GM18520 (cell line): ENCODE measurements at regions not wholly inside any gene's neighbourhood (a gene's known extent, or its start where the extent isn't known, plus 50 kb on each side); places are given as distances from the start of the nearest gene placed in this dataset.

Experiments used
- ATAC-seq: cut with Tn5 transposase; IDR thresholded peaks from one replicate; pipeline ENCODE4 v1.9.1; 2021; ENCODE audit not compliant: unreplicated experiment

GRCh38 chr2:16335947-16336346 lies 329.7 kb downstream of the CYRIA start:
- ATAC-seq: no peak

DNA sequence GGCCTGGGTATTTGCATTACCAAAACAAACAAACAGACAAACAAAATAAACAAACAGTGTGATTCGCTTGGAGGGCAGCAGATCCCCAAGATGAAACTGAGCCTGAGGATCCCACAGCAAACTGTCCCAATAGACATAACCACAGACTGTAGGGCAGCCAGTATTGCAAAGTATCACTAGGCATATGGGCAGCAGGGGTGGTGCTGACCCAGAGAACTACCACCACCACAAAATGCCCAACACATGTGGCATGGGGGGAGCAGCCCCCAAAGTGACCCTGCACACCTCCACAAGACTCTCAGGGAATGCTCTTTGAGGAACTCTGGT lies 330.1 kb downstream of the CYRIA start:
- ATAC-seq: no peak

DNA sequence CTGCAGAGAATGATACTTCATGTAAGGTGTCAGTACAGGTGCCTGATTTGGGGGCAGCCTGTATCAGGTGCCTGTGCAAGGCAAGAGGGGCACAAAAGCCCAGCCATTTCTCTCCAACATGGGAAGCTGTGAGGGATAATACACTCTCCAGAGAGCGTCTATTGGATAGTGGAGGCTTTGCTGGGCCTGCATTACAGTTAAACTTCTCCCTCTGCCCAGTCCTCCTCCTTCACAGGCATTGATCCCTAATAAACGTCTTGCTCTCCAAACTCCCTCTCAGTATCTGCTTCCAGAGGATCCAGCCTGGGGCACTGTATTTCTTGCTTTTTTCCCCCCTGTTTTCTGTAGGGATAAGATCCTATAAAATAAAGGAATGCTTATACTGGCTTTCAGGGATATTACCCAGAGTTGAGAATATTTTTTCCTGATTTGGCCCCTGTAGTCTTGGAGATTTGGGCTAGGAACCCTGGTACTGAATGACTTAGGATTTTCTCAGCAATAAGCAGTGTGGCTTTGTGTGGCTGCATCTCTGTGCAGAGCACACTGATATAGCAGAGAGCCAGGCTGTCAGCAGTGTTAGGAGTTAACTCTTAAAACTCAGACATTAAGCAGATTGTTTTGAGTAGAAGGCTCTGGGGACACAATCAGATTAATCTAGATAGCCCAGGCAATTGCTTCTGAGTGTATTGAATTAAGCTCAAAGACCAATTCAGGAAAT lies 330.6 kb downstream of the CYRIA start:
- no peak for ATAC-seq

GRCh38 chr2:16334366-16334765 lies 331.3 kb downstream of the CYRIA start:
- ATAC-seq: no peak

GRCh38 chr2:16333681-16334080 lies 332.0 kb downstream of the CYRIA start:
- ATAC-seq: no peak

- ATAC-seq: no peak
Observed at GRCh38 chr2:16332681-16333557, 332.7 kb downstream of the CYRIA start.

DNA sequence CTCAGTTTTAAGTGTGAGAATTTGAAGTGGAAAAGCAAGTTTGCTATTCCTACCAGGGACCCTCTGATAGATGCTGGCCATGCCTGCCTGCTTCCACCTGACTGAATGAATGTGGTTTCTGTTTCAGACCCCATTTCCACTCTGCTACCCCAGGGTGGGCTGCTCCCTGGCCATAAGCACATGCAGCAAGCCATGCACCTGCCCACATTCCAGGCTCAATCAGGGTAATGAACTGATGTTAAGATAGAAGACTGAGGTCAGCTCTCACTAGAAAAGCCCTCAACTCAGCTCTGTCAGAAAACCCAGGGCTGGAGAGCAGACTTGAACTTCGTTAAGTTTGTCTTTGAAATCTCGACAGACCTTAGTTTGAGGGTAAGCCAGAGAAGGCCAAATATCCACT lies 333.9 kb downstream of the CYRIA start:
- ATAC-seq: no peak

DNA sequence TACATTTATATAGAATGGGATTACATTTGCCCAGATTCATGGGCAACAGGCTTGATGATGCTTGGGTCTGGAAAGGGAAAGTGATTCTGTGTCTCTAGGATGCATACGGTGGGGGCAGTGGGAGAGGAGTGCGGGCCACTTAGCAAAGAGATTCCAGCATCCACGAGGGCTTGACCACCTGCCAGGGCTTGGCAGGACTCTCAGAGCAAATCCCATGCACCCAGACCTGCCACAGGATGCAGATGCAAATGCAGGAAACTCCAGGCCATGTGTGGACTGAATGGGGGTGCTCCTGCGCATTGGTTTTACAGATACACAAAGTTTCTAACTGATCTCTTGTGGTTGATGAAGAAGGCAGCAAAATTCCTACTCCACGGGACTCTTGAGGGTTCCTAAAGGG lies 334.7 kb downstream of the CYRIA start:
- no peak for ATAC-seq

- no peak for ATAC-seq
Observed at GRCh38 chr2:16330571-16330970, 335.1 kb downstream of the CYRIA start.

GRCh38 chr2:16330012-16330411 lies 335.6 kb downstream of the CYRIA start:
- ATAC-seq: no peak

- ATAC-seq: no peak
Observed at GRCh38 chr2:16329421-16329820, 336.2 kb downstream of the CYRIA start.

DNA sequence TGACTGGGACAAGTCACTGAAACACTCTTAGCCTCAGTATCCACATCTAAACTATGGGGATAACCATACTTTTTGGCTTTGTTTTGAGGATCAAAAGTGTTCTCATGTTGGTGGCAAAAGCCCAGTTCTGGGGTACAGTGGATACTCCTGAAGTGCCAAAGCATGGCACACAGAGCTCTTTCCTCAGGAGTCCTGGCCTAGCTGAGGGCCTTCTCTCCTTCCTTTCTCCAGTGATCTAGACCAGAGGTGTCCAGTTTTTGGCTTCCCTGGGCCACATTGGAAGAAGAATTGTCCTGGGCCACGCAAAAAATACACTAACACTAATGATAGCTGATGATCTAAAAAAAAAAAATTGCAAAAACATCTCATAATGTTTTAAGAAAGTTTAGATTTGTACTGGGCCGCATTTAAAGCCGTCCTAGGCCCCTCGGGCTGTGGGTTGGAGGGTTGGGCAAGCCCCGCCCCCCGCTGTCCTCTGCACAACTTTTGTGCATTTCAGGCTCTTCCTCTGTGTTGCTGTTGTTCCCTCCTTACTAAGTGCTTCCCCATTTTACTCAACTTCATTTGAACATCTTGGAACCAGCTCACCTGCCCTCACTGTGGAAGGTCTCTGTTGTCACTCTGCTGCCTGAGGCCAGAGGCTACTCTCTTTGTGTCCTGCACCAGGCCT lies 337.0 kb downstream of the CYRIA start:
- ATAC-seq: no peak

GRCh38 chr2:16327326-16327725 lies 338.3 kb downstream of the CYRIA start:
- no peak for ATAC-seq

DNA sequence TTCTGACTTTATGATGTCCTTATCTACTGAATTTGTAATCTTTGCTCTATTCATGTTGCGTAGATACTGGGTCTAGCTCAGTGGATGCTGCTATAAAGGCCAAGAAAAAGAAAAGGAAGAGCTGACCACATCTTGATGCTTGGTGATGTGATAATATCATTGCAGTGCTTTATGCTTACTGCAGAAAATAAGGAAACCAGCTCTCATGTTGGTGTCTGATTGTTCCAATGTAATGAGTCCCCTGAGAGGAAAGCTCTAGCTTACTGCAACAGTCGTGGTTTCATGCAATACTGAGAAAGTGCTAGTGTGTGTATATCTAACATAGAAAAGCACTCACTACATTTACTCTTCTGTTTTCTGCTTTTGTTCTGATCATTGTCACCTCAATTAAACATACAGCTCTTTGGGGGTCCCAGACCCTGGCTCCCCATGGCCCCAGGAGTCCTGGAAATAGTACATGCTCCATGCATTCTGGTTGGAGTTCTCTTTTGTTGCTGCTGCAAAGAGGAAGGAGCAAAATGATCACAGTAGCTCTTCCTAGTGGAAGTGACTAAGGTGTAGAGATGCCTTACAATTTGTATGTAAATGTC lies 338.8 kb downstream of the CYRIA start:
- ATAC-seq: no peak

DNA sequence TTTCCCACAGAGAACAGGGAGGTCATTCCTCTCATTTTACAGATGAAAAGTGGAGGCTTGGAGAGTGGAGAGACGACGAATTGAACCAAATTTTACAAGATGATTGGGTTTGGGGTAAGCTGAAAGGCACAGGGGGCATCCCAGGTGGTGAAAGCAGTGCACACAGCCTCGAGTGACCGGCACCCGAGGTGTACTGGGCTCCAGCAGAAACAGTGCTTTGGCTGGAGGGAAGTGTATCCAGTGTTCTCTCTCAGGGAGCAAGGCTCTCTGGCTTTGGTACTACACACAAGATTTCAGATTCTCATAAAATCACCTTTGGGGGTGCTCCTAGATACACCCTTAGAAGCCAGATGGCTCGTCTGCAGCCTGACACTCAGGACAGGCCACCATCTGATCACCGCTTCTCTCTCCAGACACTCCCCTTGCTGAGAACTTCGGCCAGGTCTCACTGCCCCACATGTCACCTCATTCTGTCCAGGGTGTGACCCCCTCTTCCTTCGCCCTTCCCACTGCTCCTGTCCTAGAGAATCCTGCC lies 339.6 kb downstream of the CYRIA start:
- ATAC-seq: no peak

GRCh38 chr2:16325016-16325975 lies 340.3 kb downstream of the CYRIA start:
- no peak for ATAC-seq

- ATAC-seq: no peak
Observed at GRCh38 chr2:16324544-16324937, 341.1 kb downstream of the CYRIA start.

DNA sequence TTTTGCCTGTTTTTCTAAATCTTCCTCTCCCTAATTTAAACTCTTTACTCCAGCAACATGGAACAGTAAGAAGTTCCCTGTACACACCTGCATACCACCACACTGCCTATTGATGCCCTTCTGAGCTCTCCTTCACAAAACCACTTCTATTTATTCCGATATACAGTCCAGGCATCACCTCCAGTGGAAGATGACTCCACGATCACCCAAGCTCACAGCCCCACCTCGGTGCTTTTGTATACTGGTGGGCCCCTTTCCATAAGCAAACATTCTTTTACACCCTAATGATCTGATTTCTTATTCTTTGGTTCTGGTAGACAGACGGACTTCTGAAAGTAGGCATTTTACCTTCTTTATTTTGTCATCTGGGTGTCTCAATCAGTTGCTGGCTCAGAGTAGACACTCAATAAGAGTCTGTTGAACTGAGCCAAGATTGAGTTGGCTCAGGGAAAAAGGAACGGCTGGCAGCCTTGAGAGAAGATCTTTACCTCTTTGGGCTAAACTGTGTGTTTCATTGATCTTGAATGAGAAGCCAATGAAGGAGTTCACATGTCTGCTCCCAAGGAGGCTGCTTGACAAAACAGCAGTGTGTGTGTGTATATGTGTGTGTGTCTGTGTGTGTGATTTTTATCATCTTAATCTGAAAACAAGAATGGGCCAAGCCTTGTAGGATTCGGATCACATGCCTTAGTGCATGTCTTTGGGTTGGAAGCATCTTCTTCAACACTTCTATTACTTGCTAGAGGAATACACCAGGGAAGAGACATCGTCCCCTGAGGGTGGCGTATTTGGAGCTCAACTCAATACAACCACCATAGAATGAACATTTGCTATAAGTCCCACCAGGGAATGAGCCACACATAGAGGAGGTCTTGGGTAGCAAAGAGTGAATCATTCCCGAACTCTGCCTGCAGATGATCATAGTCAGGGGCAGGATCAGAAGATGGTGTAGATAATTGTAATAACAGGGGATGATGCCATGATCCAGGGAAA lies 341.8 kb downstream of the CYRIA start:
- no peak for ATAC-seq

- ATAC-seq: no peak
Observed at GRCh38 chr2:16323126-16323520, 342.5 kb downstream of the CYRIA start.
